ENCODE measurements at regions not wholly inside any gene's neighbourhood (a gene's known extent, or its start where the extent isn't known, plus 50 kb on each side); places are given as distances from the start of the nearest gene placed in this dataset.
"Not testable (repeated sequence)": the region's sequence is repeated elsewhere in the genome, so short reads cannot be mapped to it uniquely, and the experiment has no call there.

DNA sequence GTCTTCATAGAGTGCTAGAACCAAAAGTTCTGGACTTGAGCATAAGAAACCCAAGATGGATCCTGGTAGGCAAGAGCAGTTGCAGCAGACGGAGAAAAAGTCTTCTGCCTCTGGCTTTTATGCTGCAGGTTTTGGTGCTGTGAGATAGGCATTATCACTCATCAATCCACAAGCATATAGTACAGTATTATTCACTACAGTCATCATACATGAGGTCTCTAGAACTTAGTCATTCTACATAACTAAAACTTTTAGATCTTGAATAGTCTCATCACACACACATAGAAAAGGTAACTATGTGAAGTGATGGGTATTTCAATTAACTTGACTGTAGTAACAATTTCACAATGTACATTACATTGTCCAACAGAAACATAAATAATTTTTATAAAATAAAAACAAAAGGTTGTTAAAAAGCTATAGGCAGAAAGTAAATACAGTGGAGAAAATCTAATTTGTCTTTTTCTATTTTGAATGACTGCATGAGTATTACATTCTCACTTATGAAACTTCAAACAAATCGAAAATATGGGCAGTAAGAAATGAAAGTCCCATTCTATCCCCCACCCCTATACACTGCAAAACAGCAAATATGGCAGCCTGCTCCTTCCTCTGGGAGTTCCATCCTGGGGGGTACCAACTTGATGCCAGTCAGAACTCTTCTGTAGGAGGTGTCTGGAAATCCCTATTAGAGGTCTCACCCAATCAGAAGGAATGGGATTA, 534.3 kb upstream of the ACVR2A start:
- H3K27me3 ChIP-seq (ENCODE audit: insufficient read depth, low read length) = no peaks in the 10 kb centered on the region
- no peaks in the 10 kb centered on the region for H3K9me3 ChIP-seq (ENCODE audit: low read depth, low read length)
- no peaks in the 10 kb centered on the region for H3K4me1 ChIP-seq (ENCODE audit: insufficient read depth, low read length)
- H3K4me3 ChIP-seq (ENCODE audit: low read length) = no peak overlapping the region

DNA sequence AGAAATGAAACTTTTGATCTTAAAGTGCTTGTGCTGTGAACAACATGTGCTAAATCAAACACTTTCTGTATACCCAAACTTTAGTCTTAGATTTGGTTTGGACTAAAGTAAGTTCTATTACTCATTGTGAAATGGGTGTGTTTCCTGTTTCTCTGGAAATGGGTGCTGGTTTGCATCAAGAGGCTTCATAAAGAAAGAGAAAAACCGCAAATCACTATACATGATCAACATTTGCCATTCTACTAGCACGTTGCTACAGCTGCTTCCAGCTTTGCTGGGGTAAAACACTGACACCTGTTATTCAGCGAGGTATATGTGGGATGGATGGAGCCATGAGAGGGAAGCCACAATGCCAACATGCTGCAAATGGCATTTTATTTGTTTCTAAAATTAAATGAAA, 547.0 kb upstream of the ACVR2A start:
- peaks cover 3% of the 10 kb centered on the region for H3K4me1 ChIP-seq (ENCODE audit: insufficient read depth, low read length)
- no peak overlapping the region for H3K4me3 ChIP-seq (ENCODE audit: low read length)

DNA sequence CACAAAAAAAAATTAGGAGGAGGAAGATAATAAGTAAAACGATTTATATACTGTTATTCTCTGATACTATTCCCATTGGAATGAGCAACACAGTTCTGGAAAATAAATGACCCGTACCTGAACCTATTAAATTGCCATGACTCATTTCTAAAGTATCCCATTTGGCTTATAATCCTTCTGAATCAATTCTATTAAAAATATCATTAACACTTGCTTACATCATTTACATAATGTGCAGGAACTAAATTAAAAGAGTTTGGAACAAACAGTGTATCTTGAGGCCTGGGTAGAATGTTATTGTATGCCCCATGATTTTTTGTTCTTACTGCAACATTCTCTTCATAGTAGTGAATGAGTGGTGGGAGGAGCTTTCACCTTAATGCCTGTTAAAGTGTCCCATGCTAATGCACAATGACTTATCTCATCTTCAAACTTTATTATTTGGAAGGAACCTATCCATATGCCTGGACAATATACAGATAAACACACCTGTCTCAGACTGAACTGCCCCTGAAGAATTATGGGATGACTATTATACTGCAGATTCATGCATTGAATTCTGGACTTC, 549.9 kb upstream of the ACVR2A start:
- no peaks in the 10 kb centered on the region for H3K27me3 ChIP-seq (ENCODE audit: insufficient read depth, low read length)
- H3K4me3 ChIP-seq (ENCODE audit: low read length) = no peak overlapping the region
- H3K4me1 ChIP-seq (ENCODE audit: insufficient read depth, low read length) = peaks cover 3% of the 10 kb centered on the region
- H3K9me3 ChIP-seq (ENCODE audit: low read depth, low read length) = no peaks in the 10 kb centered on the region

More for the DNA sequence above, 547.0 kb upstream of the ACVR2A start:
- H3K9me3 ChIP-seq (ENCODE audit: low read depth, low read length) = no peaks in the 10 kb centered on the region
- no peaks in the 10 kb centered on the region for H3K27me3 ChIP-seq (ENCODE audit: insufficient read depth, low read length)

DNA sequence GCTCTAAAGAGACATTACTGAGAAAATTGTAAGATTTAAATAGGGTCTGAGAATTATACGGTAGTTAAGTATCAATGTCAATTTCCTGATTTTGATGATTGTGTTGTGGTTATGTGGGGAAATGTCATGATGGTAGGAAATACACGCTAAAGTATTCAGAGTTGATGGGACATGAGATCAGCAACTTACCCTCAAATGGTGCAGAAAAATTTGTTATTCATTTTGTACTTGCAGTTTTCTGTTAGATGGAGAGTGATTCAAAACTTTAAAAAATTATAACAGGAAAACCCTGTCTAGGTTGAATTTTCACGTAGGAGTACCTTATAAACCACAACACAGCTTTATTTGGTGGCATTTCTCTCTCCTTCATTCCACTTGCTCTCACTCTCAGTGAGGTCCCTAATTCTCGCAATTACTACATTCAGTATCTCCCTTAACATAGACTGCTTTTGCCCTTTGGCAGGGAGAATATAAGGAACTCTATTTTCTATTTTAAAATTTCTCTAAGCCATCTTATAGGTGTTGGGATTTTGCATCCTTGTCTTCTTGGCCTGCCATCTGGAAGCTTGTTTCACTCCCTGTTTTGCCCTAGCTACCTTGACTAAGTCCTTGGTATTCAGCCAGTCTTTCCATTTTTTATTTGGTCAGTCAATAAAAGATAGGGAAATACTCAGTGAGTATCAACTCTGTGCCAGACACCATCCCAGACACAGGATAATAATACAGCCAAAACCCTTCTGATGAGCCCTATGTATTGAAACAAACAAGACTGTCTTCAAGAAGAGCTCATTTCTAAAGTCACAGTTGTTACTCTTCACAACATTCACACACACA, 550.6 kb upstream of the ACVR2A start:
- Histone ChIP-seq H3K4me1 (ENCODE audit: insufficient read depth, low read length) (peaks cover 3% of the 10 kb centered on the region), H3K27me3 (ENCODE audit: insufficient read depth, low read length) (no peaks in the 10 kb centered on the region), H3K9me3 (ENCODE audit: low read depth, low read length) (no peaks in the 10 kb centered on the region), H3K4me3 (ENCODE audit: low read length) (no peak overlapping the region)

DNA sequence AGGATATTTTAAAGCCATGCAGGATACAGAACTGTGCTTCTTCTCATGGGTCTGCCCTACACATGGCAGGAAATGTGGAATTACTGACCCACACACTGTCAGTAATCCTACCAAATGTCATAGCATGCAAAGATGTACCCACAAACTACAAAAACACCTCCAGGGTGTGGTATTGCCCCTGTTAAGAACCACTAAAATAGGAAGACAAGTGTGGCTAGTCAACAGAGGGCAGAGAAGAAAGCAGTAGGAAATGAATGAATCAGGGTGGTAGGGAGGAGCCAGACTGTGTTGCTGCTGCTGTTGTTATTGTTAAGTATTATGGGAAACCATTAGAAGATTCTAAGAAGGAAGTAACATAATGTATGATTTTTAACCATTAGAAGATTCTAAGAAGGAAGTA, 556.7 kb upstream of the ACVR2A start:
- no peaks in the 10 kb centered on the region for H3K27me3 ChIP-seq (ENCODE audit: insufficient read depth, low read length)
- H3K4me3 ChIP-seq (ENCODE audit: low read length) = no peak overlapping the region
- H3K9me3 ChIP-seq (ENCODE audit: low read depth, low read length) = no peaks in the 10 kb centered on the region
- H3K4me1 ChIP-seq (ENCODE audit: insufficient read depth, low read length) = no peaks in the 10 kb centered on the region

DNA sequence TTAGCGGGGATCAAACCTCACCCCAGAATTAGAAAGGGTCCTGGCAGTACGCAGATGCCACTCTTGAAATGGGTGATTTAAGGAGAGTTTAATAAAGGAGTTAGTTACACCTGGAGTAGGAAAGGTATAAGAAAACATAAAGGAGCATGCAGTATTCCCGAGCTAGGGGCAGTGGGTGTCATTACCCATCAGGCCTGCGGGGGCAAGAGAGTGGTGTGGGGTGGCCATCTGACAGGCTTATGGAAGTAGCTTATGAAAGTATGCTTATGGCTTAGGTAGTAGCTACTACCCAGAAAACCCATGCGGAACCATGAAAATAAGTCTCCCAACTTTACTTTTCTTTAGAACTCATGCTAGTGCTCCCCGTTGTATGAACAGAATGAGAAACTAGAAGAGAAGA, 568.9 kb upstream of the ACVR2A start:
- H3K9me3 ChIP-seq (ENCODE audit: low read depth, low read length) = no peaks in the 10 kb centered on the region
- H3K4me3 ChIP-seq (ENCODE audit: low read length) = no peak overlapping the region
- no peaks in the 10 kb centered on the region for H3K4me1 ChIP-seq (ENCODE audit: insufficient read depth, low read length)

DNA sequence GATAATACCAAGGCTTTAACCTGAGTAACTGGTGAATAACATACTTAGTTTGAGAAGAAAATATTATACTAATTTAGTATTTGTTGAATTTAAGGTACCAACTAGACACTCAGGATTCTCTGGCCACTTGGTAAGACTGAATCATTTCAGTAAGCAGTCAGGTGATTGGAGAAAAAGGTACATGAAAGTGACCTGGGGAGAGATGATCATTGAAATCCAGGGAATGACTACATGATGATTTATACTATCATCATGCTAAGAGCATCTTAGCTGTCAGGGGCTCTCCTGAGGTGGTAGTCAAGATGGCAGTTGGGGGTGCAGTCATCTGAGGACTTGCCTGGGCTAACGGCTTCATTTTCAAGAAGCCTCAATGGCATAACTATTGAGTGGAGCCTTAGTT, 571.2 kb upstream of the ACVR2A start:
- no peaks in the 10 kb centered on the region for H3K4me1 ChIP-seq (ENCODE audit: insufficient read depth, low read length)
- no peaks in the 10 kb centered on the region for H3K27me3 ChIP-seq (ENCODE audit: insufficient read depth, low read length)
- no peak overlapping the region for H3K4me3 ChIP-seq (ENCODE audit: low read length)
- no peaks in the 10 kb centered on the region for H3K9me3 ChIP-seq (ENCODE audit: low read depth, low read length)

More for the DNA sequence above, 568.9 kb upstream of the ACVR2A start:
- H3K27me3 ChIP-seq (ENCODE audit: insufficient read depth, low read length) = no peaks in the 10 kb centered on the region

DNA sequence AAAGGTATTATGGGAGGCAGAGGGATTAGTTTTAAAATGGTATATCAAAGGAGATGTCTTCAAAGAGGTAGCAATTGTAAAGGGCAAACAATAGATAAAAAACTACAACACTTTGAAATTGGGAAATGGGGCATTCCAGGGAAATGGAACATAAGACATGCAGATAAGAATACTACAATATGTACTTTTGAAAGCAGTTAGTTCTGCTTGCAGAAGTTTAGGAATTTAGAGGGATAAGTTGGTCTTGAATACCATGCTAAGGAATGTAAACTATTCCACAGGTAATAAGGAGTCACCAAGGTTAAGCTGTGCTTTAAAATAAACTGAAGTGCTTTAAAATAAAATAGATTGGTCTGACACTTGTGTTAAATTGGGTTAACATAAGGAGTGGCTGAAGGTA, 571.7 kb upstream of the ACVR2A start:
- H3K27me3 ChIP-seq (ENCODE audit: insufficient read depth, low read length) = no peaks in the 10 kb centered on the region
- no peaks in the 10 kb centered on the region for H3K9me3 ChIP-seq (ENCODE audit: low read depth, low read length)
- H3K4me1 ChIP-seq (ENCODE audit: insufficient read depth, low read length) = no peaks in the 10 kb centered on the region

DNA sequence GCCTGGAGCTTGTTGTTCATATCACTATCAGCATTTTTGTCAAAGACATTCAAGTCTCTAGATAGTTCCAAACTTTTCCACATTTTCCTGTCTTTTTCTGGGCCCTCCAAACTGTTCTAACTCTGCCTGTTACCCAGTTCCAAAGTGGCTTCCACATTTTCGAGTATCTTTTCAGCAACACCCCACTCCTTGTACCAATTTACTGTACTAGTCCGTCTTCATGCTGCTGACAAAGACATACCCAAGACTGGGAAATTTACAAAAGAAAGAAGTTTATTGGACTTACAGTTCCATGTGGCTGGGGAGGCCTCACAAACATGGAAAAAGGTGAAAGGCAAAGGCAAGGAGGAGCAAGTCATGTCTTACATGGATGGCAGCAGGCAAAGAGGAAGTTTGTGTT, 575.2 kb upstream of the ACVR2A start:
- not testable (repeated sequence) for H3K4me3 ChIP-seq (ENCODE audit: low read length); H3K4me1 ChIP-seq (ENCODE audit: insufficient read depth, low read length); H3K27me3 ChIP-seq (ENCODE audit: insufficient read depth, low read length); H3K9me3 ChIP-seq (ENCODE audit: low read depth, low read length)

More for the DNA sequence above, 571.7 kb upstream of the ACVR2A start:
- no peak overlapping the region for H3K4me3 ChIP-seq (ENCODE audit: low read length)

DNA sequence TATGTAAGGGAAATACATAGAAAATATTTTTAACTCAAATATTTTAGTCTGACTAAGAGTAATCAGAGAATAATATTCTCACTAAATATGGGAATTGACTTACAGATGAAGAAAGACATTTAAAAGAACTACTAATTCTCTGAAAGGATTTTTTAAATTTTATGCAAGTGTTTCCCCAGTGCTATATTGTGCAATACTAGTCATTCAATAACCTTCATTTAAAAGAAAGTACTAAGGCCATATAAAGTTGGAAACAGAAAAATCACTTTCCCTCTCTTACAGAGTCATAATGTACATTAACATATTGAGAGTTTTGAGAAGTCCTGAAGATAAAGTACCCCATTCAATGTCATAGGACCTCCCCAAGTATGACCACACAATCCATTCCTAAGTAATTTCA, 584.6 kb upstream of the ACVR2A start:
- no peaks in the 10 kb centered on the region for H3K27me3 ChIP-seq (ENCODE audit: insufficient read depth, low read length)
- no peaks in the 10 kb centered on the region for H3K9me3 ChIP-seq (ENCODE audit: low read depth, low read length)
- no peaks in the 10 kb centered on the region for H3K4me1 ChIP-seq (ENCODE audit: insufficient read depth, low read length)
- no peak overlapping the region for H3K4me3 ChIP-seq (ENCODE audit: low read length)

DNA sequence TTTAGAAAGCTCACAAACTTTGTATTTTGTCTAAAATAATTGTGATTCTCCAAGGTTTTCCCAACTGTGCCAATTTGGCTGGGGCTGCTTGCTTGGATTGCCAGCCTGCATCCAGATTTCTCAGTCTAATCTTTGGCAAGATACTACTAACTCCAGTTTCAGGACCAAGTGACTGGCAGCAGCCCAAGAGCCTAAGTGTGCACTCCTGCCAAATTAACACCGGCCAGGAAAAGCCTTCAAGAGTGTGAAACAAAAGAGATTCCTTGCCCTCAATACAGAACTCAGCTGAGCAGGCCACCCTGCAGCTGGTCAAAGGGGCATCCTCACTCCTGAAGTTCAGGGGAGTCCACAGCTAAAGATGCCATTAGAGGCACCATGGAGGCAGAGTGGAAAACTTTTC, 589.0 kb upstream of the ACVR2A start:
- Histone ChIP-seq H3K27me3 (ENCODE audit: insufficient read depth, low read length) (no peaks in the 10 kb centered on the region), H3K4me3 (ENCODE audit: low read length) (no peak overlapping the region), H3K9me3 (ENCODE audit: low read depth, low read length) (no peaks in the 10 kb centered on the region), H3K4me1 (ENCODE audit: insufficient read depth, low read length) (no peaks in the 10 kb centered on the region)

DNA sequence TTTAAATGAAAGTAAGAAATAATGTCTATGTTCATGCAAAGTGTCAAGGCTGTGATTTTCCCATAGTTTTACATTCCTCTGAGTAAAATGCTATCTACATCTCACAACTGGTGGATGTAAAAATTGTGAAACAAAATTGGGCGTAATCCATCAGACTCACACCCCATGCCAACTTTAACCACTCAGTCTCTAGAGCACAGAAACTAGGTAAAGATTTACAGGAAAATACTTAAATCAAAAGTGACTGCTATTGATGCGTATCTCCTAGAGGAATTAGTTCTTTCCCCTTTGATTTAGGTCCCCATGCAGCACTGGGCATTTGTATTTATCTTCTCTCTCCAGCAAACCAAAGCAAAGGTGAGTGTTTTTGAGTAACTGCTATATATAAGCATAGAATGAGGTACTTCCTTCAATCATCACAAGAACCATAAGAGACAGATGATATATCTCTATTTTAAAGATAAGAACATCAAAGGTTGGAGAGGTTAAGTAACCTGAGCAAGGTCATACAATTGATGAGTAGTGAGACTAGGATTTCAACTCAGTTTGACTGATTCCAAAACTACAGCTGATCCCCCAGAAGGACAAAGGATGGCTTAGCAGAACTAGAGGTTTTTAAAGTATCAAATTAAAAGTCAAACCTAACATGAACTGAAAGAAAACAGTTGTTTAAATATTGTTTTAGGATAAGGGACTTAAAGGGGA, 594.0 kb upstream of the ACVR2A start:
- Histone ChIP-seq H3K27me3 (ENCODE audit: insufficient read depth, low read length) (no peaks in the 10 kb centered on the region), H3K4me3 (ENCODE audit: low read length) (no peak overlapping the region), H3K4me1 (ENCODE audit: insufficient read depth, low read length) (no peaks in the 10 kb centered on the region), H3K9me3 (ENCODE audit: low read depth, low read length) (no peaks in the 10 kb centered on the region)

DNA sequence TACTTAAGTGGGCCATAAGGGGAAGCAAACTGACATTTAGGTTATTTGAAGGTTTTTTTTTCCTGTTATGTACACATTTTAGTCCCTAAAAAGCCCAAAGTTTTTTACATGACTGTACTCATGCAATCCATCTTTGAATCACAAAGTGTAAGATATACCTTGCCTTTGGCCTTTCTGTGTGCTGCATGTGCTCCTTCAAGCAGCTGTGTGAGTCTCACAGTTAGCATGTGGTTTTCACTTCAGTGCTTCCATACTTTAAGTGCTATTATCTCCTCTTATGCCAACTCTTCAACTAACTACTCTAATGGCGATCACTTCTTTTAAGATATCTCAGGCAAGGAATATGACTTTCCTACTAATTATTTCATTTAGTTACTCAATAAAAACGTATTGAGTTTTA, 597.1 kb upstream of the ACVR2A start:
- Histone ChIP-seq H3K9me3 (ENCODE audit: low read depth, low read length) (no peaks in the 10 kb centered on the region), H3K4me3 (ENCODE audit: low read length) (no peak overlapping the region), H3K4me1 (ENCODE audit: insufficient read depth, low read length) (no peaks in the 10 kb centered on the region), H3K27me3 (ENCODE audit: insufficient read depth, low read length) (no peaks in the 10 kb centered on the region)

DNA sequence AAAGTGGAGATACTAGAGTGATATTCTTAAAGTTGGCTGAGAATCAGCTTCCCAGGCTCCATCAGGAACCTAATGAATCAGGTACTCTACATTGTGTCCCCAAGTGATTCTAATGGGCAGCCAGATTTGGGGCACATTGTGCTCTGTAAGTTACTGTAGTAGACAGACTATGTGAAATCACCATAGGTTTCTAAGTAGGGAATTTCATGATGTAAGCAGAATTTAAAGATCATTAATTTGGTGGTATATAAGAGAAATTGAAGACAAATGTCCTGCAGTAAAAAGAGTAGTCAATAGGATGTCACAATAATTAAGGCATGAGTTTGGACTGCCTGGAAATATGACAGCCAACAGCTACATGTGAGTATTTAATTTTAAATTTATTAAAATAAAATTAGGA, 602.4 kb upstream of the ACVR2A start:
- no peaks in the 10 kb centered on the region for H3K27me3 ChIP-seq (ENCODE audit: insufficient read depth, low read length)
- no peak overlapping the region for H3K4me3 ChIP-seq (ENCODE audit: low read length)
- H3K9me3 ChIP-seq (ENCODE audit: low read depth, low read length) = peaks cover 8% of the 10 kb centered on the region
- H3K4me1 ChIP-seq (ENCODE audit: insufficient read depth, low read length) = no peaks in the 10 kb centered on the region

DNA sequence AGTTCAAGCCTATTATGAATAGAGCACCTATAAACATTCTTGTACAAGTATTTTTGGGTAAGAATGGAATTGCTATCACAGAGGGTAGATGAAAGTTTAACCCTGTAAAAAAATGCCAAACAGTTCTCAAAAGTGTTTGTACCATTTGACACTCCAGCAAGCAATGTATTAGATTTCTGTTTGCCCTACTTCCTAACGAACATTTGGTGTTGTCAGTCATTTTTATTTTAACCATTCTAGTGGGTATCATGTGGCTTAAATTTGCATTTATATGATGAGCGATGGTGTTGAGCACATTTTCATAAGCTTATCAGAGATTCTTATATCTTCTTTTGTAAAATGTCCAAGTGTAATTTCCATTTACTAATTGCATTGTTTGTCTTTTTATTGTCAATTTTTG, 608.2 kb upstream of the ACVR2A start:
- Histone ChIP-seq H3K4me3 (ENCODE audit: low read length) (no peak overlapping the region), H3K9me3 (ENCODE audit: low read depth, low read length) (peaks cover 8% of the 10 kb centered on the region), H3K27me3 (ENCODE audit: insufficient read depth, low read length) (no peaks in the 10 kb centered on the region), H3K4me1 (ENCODE audit: insufficient read depth, low read length) (no peaks in the 10 kb centered on the region)

Data from mononuclear cell (primary cell).